GM10248 (cell line): ENCODE measurements at regions not wholly inside any gene's neighbourhood (a gene's known extent, or its start where the extent isn't known, plus 50 kb on each side); places are given as distances from the start of the nearest gene placed in this dataset.
"Not testable (repeated sequence)": the region's sequence is repeated elsewhere in the genome, so short reads cannot be mapped to it uniquely, and the experiment has no call there.

Experiments
- CTCF ChIA-PET: fragments of 300-600 bp; sonication (Branson Sonifier 250); formaldehyde crosslinking; extraction: SDS; loops from one replicate; lab custom pipeline; 2021; ENCODE audit warnings: antibody characterized with exemption; lab: Yijun Ruan, JAX
- POLR2A ChIA-PET: fragments of 350-650 bp; sonication (Branson Sonifier 250); formaldehyde crosslinking; extraction: SDS; loops from one replicate; lab custom pipeline; 2020; ENCODE audit warnings: antibody characterized with exemption; lab: Yijun Ruan, JAX
- DNase-seq: peaks from one replicate; pipeline ENCODE4 v3.0.0; 2012; ENCODE audit errors: extremely low spot score
- TF ChIP-seq, protein P1 (sequence below): IDR thresholded peaks from 2 replicates; pipeline ENCODE4 v1.5.1; 2012; ENCODE audit warnings: mild to moderate bottlenecking, low read depth; ENCODE audit errors: extremely low read depth, missing control alignments, control extremely low read depth

DNA sequence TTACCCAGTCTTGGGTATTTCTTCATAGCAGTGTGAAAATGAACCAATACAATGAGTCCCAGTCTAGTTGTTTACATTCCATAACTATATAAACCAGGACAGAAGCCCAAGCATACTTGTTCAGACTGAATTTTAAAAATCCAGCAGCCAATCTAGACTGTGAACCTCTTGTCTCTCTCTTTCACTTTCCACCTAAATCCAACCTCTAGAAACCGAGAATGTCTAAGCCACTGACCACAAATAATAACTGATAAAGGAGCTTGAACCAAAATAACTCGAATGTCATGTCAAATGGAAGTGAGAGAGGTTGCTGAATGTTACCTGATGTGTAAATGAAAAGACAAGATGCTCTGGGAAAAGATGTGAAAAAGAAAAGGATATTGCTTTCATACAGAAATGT lies 544.7 kb downstream of the NLGN4X start:
- DNase-seq, result no peak
- TF ChIP-seq, protein P1, sequence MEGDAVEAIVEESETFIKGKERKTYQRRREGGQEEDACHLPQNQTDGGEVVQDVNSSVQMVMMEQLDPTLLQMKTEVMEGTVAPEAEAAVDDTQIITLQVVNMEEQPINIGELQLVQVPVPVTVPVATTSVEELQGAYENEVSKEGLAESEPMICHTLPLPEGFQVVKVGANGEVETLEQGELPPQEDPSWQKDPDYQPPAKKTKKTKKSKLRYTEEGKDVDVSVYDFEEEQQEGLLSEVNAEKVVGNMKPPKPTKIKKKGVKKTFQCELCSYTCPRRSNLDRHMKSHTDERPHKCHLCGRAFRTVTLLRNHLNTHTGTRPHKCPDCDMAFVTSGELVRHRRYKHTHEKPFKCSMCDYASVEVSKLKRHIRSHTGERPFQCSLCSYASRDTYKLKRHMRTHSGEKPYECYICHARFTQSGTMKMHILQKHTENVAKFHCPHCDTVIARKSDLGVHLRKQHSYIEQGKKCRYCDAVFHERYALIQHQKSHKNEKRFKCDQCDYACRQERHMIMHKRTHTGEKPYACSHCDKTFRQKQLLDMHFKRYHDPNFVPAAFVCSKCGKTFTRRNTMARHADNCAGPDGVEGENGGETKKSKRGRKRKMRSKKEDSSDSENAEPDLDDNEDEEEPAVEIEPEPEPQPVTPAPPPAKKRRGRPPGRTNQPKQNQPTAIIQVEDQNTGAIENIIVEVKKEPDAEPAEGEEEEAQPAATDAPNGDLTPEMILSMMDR, result no peak
- ChIA-PET CTCF (interaction anchor here (1.3 kb wide), 1 partner anchor 15 kb away, joined by 4 read pairs; no protein-coding TSS in a partner anchor), POLR2A (no interaction called here)

DNA sequence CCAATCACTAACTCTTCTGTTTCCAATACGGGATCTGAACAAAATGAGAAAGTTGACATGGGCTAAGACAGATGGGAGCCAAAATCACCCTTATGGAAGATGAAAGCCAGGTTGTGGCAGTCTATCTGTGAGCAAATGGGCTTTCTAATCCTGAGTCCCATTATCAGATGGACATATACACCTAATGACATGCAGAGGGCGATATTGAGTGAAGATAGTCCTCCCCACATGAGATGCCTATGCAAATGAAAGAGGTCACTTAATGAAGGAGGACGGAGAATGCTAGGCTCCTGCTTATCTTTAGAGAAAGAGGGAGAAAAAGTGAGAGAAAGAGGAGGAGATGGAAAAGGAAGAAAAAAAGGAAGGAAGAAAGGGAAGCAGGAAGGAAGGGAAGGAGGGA lies 547.5 kb downstream of the NLGN4X start:
- TF ChIP-seq, protein P1, result no peak
- no peak for DNase-seq
- ChIA-PET POLR2A (no interaction called here), CTCF (no interaction called here)

DNA sequence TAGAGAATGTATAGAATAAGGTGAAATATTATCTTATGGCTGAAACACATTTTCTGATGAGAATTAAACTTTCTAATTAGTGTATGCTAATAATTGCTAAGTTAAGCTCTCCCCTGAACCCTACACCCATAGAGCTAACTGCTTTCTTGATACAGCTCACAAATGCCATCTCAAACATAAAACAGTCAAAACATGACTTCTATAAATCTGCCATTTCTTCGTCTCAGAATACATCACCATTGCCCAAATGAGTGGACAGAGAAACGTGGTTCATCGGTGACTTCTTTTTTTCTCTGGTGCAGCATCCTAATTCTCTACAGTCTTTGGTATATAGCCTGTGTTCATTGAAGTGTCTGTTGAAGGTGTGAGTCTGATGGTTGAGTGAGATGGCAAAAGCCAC lies 554.6 kb downstream of the NLGN4X start:
- CTCF ChIA-PET, result no interaction called here
- POLR2A ChIA-PET, result no interaction called here
- TF ChIP-seq, protein P1, result no peak
- DNase-seq, result no peak

DNA sequence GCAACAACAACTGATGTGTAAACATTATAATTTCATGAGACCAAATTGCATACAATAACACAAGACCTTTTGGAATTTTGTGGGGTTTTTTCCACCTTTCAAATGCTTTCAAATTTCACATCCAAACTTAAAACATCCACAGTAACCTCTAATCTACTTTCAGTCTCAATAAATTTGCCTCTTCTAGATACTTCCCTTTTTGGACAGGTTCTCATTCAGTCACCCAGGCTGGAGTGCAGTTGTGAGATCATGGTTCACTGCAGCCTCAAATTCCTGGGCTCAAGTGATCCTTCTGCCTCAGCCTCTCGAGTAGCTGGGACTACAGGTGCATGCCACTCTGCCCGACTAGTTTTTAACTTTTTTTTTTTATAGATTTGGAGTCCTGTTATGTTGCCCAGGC lies 556.6 kb downstream of the NLGN4X start:
- CTCF ChIA-PET, result no interaction called here
- TF ChIP-seq, protein P1, result no peak
- DNase-seq, result no peak
- POLR2A ChIA-PET, result no interaction called here

DNA sequence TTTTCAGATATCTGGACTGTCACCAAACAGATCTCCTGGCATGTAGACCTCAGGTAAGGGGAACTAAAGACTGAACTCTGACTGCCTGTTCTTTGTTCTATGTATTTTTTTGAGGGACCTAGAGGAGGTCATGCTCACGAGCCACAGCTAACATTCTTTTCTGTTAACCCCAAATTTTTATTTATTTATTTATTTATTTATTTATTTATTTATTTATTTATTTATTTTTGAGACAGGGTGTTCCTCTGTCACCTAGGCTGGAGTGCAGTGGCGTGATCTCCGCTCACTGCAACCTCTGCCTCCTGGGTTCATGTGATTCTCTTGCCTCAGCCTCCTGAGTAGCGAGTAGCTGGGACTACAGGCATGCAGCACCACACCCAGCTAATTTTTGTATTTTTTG lies 562.0 kb downstream of the NLGN4X start:
- POLR2A ChIA-PET, CTCF ChIA-PET, DNase-seq: not testable (repeated sequence)

DNA sequence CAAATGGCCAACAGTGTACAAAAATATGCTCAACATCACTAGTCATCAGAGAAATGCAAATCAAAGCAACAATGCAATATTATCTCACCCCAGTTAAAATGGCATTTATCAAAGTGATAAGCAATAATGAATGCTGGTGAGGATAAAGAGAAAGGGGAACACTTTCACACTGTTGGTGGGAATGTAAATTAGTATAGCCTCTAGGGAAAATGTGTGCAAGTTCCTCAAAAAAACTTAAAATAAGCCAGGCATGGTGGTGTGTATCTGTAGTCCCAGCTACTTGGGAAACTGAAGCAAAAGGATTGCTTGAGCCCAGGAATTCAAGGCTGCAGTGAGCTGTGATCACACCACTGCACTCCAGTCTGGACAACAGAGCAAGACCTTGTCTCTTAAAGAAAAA lies 572.1 kb downstream of the NLGN4X start:
- CTCF ChIA-PET, result no interaction called here
- TF ChIP-seq, protein P1, result no peak
- POLR2A ChIA-PET, result no interaction called here
- no peak for DNase-seq

DNA sequence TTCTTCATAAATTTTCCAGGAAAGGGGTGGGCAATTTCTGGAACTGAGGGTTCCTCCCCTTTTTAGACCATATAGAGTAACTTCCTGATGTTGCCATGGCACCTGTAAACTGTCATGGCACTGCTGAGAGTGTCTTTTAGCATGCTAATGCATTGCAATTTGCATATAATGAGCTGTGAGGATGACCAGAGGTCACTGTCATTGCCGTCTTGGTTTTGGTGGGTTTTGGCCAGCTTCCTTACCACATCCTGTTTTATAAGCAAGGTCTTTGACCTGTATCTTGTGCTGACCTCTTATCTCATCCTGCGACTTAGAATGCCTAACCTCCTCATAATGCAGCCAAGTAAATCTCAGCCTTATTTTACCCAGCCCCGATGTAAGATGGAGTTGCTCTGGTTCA lies 577.8 kb downstream of the NLGN4X start:
- TF ChIP-seq, protein P1, result no peak
- DNase-seq, result no peak
- CTCF ChIA-PET, result no interaction called here
- POLR2A ChIA-PET, result no interaction called here
